Frontal cortex (tissue), 3 donors: ENCODE measurements at regions not wholly inside any gene's neighbourhood (a gene's known extent, or its start where the extent isn't known, plus 50 kb on each side); places are given as distances from the start of the nearest gene placed in this dataset.

Source experiments
- DNase-seq, 2 donors: peaks; one replicate each; pipeline ENCODE4 v3.0.0; 2012; ENCODE audit warnings: low spot score in 2 of 2
- FAIRE-seq: peaks from 2 replicates; lab custom pipeline; 2012; peaks lifted over from hg19 to GRCh38; lab: Jason Lieb, UNC
- donor health status: control.
- donor health status: control.
- donor health status: control.

GRCh38 chr4:160235285-160235684 lies 1132.4 kb downstream of the RAPGEF2 start:
- DNase-seq: no peak
- FAIRE-seq: no peak

- FAIRE-seq: no peak
- DNase-seq: no peak
These were observed 1132.9 kb downstream of the RAPGEF2 start for GRCh38 chr4:160235771-160236170.

GRCh38 chr4:160238790-160239189 lies 1135.9 kb downstream of the RAPGEF2 start:
- DNase-seq (no peak), FAIRE-seq (no peak)

- FAIRE-seq (no peak), DNase-seq (no peak)
These were observed 1144.3 kb downstream of the RAPGEF2 start for GRCh38 chr4:160247091-160247656.

- DNase-seq: no peak
- no peak for FAIRE-seq
These were observed 1148.8 kb downstream of the RAPGEF2 start for GRCh38 chr4:160251522-160252170.

GRCh38 chr4:160257318-160257717 lies 1154.4 kb downstream of the RAPGEF2 start:
- no peak for DNase-seq
- FAIRE-seq: no peak

- no peak for DNase-seq
- no peak for FAIRE-seq
These were observed 1162.1 kb downstream of the RAPGEF2 start for GRCh38 chr4:160265014-160265413.

- DNase-seq (no peak), FAIRE-seq (no peak)
These were observed 1163.0 kb downstream of the RAPGEF2 start for GRCh38 chr4:160265836-160266235.

- DNase-seq (no peak), FAIRE-seq (no peak)
These were observed 1174.0 kb downstream of the RAPGEF2 start for GRCh38 chr4:160276785-160277325.

GRCh38 chr4:160283081-160283480 lies 1180.2 kb downstream of the RAPGEF2 start:
- no peak for FAIRE-seq
- no peak for DNase-seq

GRCh38 chr4:160284516-160284915 lies 1181.6 kb downstream of the RAPGEF2 start:
- FAIRE-seq (no peak), DNase-seq (no peak)

GRCh38 chr4:160286051-160286450 lies 1183.2 kb downstream of the RAPGEF2 start:
- DNase-seq (no peak), FAIRE-seq (no peak)

GRCh38 chr4:160296476-160296875 lies 1193.6 kb downstream of the RAPGEF2 start:
- FAIRE-seq (no peak), DNase-seq (no peak)

GRCh38 chr4:160299177-160299576 lies 1196.3 kb downstream of the RAPGEF2 start:
- no peak for FAIRE-seq
- DNase-seq: no peak

GRCh38 chr4:160299608-160300007 lies 1196.7 kb downstream of the RAPGEF2 start:
- DNase-seq (no peak), FAIRE-seq (no peak)

- FAIRE-seq (no peak), DNase-seq (no peak)
These were observed 1213.2 kb downstream of the RAPGEF2 start for GRCh38 chr4:160316036-160316435.

GRCh38 chr4:160318567-160319220 lies 1215.8 kb downstream of the RAPGEF2 start:
- no peak for FAIRE-seq
- no peak for DNase-seq

GRCh38 chr4:160319221-160319867 lies 1216.5 kb downstream of the RAPGEF2 start:
- no peak for FAIRE-seq

GRCh38 chr4:160319868-160320260 lies 1217.0 kb downstream of the RAPGEF2 start:
- FAIRE-seq (no peak), DNase-seq (no peak)

More at GRCh38 chr4:160319221-160319867, 1216.5 kb downstream of the RAPGEF2 start:
- no peak for DNase-seq

- FAIRE-seq: no peak
These were observed 1223.2 kb downstream of the RAPGEF2 start for GRCh38 chr4:160326110-160326509.

GRCh38 chr4:160347197-160347596 lies 1244.3 kb downstream of the RAPGEF2 start:
- DNase-seq: no peak
- no peak for FAIRE-seq

More at GRCh38 chr4:160326110-160326509, 1223.2 kb downstream of the RAPGEF2 start:
- no peak for DNase-seq
